Subcutaneous abdominal adipose tissue (tissue), 5 donors: ENCODE measurements at regions not wholly inside any gene's neighbourhood (a gene's known extent, or its start where the extent isn't known, plus 50 kb on each side); places are given as distances from the start of the nearest gene placed in this dataset.
A peak's percentile ranks its signal among the peaks of the same experiment; 100 is the strongest.
"Not testable (repeated sequence)": the region's sequence is repeated elsewhere in the genome, so short reads cannot be mapped to it uniquely, and the experiment has no call there.

ENCODE experiments used
- H3K27ac ChIP-seq: one replicate; pipeline ENCODE4 v1.7.0; 2013; ENCODE audit warnings: low read depth, mild to moderate bottlenecking, inconsistent platforms, low read length, moderate library complexity
- H3K27me3 ChIP-seq, 5 donors: one replicate each; pipeline ENCODE4 v1.7.0; 2013; ENCODE audit warnings: low read length in 5 of 5, inconsistent platforms in 1 of 5; ENCODE audit not compliant: control insufficient read depth in 5 of 5, insufficient read depth in 4 of 5
- H3K36me3 ChIP-seq, 5 donors: one replicate each; pipeline ENCODE4 v1.7.0; 2013; ENCODE audit warnings: low read length in 5 of 5; ENCODE audit not compliant: control insufficient read depth in 5 of 5, insufficient read depth in 5 of 5
- H3K4me1 ChIP-seq, 5 donors: one replicate each; pipeline ENCODE4 v1.7.0; 2013; ENCODE audit warnings: low read length in 5 of 5, mild to moderate bottlenecking in 3 of 5, moderate library complexity in 1 of 5; ENCODE audit not compliant: control insufficient read depth in 5 of 5, insufficient read depth in 5 of 5
- H3K4me3 ChIP-seq, 5 donors: one replicate each; pipeline ENCODE4 v1.7.0; 2013; ENCODE audit warnings: low read length in 5 of 5, low read depth in 1 of 5
- H3K9ac ChIP-seq, 5 donors: one replicate each; pipeline ENCODE4 v1.7.0; 2013; ENCODE audit warnings: low read length in 5 of 5, mild to moderate bottlenecking in 4 of 5, moderate library complexity in 3 of 5
- H3K9me3 ChIP-seq, 5 donors: one replicate each; pipeline ENCODE4 v1.7.0; 2013; ENCODE audit warnings: low read length in 5 of 5; ENCODE audit not compliant: control insufficient read depth in 5 of 5
- donor health status: healthy.
- donor health status: healthy.
- donor health status: healthy.
- donor health status: healthy.
- donor health status: healthy.

DNA sequence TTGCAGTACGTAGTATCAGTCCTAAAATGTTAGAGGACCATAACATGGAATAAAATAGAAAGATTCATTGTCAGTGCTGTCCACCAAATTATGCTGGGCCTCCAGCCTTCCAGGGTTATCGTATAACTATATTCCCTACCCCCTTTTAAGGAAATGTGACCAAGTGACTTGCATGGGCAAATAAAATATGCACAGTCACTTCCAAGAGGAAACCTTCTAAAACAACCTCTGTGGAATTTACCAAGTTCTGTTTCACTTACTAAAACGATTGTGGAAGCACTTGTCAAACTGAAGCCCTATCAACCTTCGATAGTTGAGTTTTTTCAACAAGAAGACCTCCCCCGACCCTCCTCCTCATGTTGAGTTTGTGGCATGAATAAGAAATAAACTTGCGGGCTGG, 345.4 kb upstream of the C16orf82 start:
- Histone ChIP-seq H3K36me3 (no peaks in the 10 kb centered on the region), H3K27me3 (peaks cover 0 to 7% (median 4%) of the 10 kb centered on the region in 5 donors), H3K4me3 (no peak overlapping the region), H3K9me3 (no peaks in the 10 kb centered on the region), H3K4me1 (no peaks in the 10 kb centered on the region), H3K27ac (no peak overlapping the region), H3K9ac (no peak overlapping the region)

DNA sequence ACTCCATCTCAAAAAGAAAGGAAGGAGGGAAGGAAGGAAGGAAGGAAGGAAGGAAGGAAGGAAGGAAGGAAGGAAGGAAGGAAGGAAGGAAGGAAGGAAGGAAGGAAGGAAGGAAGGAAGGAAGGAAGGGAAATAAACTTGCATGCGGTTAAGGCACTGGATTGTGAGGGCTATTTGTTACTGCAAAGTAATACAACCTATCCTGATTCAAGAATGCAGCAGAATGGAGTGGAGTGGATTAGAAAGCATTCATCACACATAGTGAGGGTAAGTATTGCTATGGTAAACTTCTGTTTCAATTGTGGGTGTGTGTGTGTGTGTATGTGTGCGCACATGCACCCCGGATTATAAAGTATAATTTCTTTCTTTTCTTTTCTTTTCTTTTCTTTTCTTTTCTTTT, 344.8 kb upstream of the C16orf82 start:
- not testable (repeated sequence) for H3K4me1 ChIP-seq, H3K9me3 ChIP-seq, H3K27me3 ChIP-seq, H3K27ac ChIP-seq, H3K4me3 ChIP-seq, H3K36me3 ChIP-seq, H3K9ac ChIP-seq

DNA sequence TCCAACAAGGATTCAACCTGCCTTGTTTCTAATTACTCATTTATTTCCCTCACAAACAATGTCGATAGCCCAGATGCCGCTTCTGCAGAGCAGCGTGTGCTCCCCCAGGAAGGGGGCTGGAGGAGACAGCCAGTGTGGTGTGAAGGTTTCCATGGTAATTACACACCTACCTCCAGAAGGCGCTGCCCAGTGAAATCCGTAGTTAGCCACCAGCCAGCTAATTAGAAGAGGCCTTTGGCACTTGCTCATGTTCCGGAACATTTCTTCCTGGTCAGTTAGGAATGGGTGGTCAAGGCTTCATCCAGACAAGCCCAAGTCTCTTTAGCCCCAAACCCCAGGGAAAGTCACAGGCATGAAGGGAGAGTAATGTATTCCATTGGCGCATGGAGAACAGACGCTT, 342.5 kb upstream of the C16orf82 start:
- peaks cover 0 to 7% (median 3%) of the 10 kb centered on the region in 5 donors for H3K27me3 ChIP-seq
- no peak overlapping the region for H3K27ac ChIP-seq
- no peak overlapping the region for H3K9ac ChIP-seq
- no peak overlapping the region for H3K4me3 ChIP-seq
- H3K36me3 ChIP-seq = no peaks in the 10 kb centered on the region
- peaks cover 0 to 8% (median 7%) of the 10 kb centered on the region in 5 donors for H3K4me1 ChIP-seq
- no peaks in the 10 kb centered on the region for H3K9me3 ChIP-seq

DNA sequence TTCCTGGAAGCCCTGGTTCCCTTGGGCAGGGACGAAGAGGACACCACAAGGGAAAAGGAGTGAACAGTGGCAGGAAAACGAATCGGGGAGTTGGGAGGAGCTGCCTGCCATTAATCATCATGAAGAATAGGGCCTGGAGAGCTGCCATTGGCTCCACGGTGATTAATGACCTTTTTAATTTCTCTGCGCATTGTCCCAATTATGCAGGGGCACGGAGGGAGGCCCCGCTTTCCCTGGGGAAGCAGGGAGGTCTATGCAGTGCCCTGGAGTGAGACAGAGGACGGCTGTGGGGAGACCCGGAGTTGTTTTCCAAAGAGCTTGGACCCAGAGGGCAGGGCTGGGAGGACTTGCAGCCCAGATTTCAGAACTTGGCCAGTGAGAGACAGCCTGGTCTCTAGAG, 338.9 kb upstream of the C16orf82 start:
- Histone ChIP-seq H3K4me3 (peak overlapping the region in 2 of 5 donors; percentile 6 to 39), H3K9me3 (no peaks in the 10 kb centered on the region), H3K36me3 (no peaks in the 10 kb centered on the region), H3K27ac (no peak overlapping the region), H3K9ac (no peak overlapping the region), H3K4me1 (peaks cover 2 to 8% (median 7%) of the 10 kb centered on the region in 5 donors), H3K27me3 (peaks cover 0 to 7% (median 2%) of the 10 kb centered on the region in 5 donors)

DNA sequence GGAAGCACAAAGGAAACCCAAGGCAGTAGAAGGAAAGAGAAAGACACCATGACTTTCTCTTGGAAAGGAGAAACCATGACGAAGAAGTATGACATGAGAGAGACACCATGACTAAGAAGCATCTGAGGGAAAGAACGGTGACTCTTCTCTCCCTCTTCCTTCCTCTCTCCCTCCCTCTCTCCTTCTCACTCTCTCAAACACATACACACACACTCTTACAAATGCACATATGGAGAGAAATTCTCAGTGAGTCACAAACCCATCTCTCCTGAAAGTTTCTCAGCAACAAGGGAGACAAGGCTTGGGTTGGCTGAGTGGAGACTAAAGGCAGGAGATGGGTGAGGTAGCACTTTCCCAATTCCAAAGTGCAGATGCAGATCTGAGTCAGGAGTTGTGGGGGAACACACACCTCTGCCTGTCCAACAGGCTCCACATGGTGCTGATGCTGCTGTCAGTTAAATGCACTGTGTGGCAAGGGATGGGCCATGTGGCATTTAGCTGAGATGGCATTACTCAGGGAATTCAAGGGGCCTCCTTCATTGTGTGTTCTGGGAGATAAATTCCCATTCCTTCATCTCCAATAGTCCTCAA, 336.7 kb upstream of the C16orf82 start:
- Histone ChIP-seq H3K9me3 (no peaks in the 10 kb centered on the region), H3K27me3 (peaks cover 0 to 2% (median 0%) of the 10 kb centered on the region in 5 donors)

DNA sequence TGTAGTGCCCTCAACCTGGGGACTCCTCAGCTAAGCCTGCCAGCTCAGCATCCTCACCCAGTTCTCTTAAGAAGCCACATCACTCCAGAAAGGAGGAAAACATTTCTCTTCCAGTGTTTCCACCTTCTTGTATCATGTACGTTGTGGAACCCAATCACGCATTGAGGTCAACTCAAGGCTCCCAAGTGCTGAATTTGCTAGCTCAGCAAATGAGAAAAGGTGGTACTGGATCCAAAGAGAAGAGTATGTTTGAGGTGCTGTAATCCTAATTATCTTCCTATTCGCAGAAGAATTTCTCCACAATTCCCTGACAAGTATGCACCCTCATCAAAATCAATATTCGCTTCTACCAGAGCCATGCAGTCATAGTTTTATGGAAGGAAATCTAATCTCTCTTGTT, 335.0 kb upstream of the C16orf82 start:
- H3K27me3 ChIP-seq = peaks cover 0 to 4% (median 0%) of the 10 kb centered on the region in 5 donors
- H3K9ac ChIP-seq = no peak overlapping the region
- H3K9me3 ChIP-seq = no peaks in the 10 kb centered on the region
- H3K36me3 ChIP-seq = no peaks in the 10 kb centered on the region
- H3K27ac ChIP-seq = no peak overlapping the region
- peaks cover 2 to 8% (median 7%) of the 10 kb centered on the region in 5 donors for H3K4me1 ChIP-seq
- no peak overlapping the region for H3K4me3 ChIP-seq

More for the DNA sequence above, 336.7 kb upstream of the C16orf82 start:
- Histone ChIP-seq H3K9ac (no peak overlapping the region), H3K4me3 (no peak overlapping the region), H3K36me3 (no peaks in the 10 kb centered on the region), H3K4me1 (peaks cover 2 to 8% (median 7%) of the 10 kb centered on the region in 5 donors), H3K27ac (no peak overlapping the region)

DNA sequence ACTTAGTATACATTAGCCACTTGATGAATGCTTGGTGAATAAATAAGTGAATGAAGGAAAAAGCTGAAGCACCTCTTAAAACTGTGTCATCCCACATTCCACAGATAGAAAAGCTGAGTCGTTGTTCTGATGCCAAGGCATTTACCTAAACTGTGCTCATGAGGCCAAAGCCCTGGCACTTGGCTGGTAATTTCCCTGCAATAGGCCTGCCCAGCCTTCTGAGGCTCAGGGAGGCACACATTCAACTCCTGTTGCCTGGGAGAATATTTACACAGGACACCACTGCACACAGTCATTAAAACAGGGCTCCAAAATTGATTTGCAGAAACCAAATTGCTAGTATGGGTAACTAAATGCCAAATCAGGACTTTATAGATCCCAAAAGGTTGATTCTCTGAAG, 333.0 kb upstream of the C16orf82 start:
- Histone ChIP-seq H3K9me3 (no peaks in the 10 kb centered on the region), H3K9ac (no peak overlapping the region), H3K4me1 (peaks cover 0 to 2% (median 0%) of the 10 kb centered on the region in 5 donors), H3K4me3 (no peak overlapping the region), H3K27me3 (peaks cover 0 to 4% (median 0%) of the 10 kb centered on the region in 5 donors), H3K27ac (no peak overlapping the region), H3K36me3 (no peaks in the 10 kb centered on the region)

DNA sequence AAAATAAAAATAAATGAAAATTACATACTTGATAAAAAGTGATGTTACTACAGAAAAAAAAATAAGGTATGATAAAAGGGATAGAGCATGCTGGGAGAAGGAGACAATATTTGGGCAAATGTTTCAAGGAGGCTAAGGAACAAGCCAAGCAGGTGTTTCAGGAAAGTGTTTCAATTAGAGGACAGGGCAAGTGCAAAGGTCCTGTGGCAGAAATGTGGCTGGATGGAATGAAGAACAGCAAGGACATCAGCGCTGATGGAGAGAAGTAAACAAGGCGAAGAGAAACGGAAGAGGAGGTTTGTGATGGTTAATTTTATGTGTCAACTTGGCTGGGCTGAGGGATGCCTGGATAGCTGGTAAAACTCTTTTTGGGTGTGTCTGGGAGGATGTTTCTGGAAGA, 331.2 kb upstream of the C16orf82 start:
- H3K4me1 ChIP-seq = peaks cover 0 to 2% (median 0%) of the 10 kb centered on the region in 5 donors
- no peaks in the 10 kb centered on the region for H3K36me3 ChIP-seq
- no peak overlapping the region for H3K4me3 ChIP-seq
- no peak overlapping the region for H3K27ac ChIP-seq
- no peaks in the 10 kb centered on the region for H3K9me3 ChIP-seq
- no peak overlapping the region for H3K9ac ChIP-seq
- peaks cover 0 to 5% (median 0%) of the 10 kb centered on the region in 5 donors for H3K27me3 ChIP-seq

DNA sequence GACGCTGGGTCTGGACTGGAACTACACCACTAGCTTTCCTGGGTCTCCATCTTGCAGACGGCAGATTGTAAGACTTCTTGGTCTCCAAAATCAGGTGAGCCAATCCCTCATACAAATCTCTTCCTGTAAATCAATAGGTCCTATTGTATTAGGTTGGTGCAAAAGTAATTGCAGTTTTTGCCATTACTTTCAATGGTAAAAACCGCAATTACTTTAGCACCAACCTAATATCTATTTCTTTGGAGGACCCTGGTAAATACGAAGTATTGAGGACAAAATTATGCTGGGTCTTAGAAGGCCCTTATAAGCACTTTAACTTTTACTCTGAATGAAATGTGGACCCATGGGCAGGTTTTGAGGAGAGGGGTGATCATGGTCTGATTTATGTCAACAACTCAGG, 330.6 kb upstream of the C16orf82 start:
- Histone ChIP-seq H3K36me3 (no peaks in the 10 kb centered on the region), H3K27me3 (peaks cover 0 to 7% (median 0%) of the 10 kb centered on the region in 5 donors), H3K4me1 (peaks cover 0 to 2% (median 0%) of the 10 kb centered on the region in 5 donors), H3K9ac (no peak overlapping the region), H3K9me3 (no peaks in the 10 kb centered on the region), H3K27ac (no peak overlapping the region), H3K4me3 (no peak overlapping the region)

DNA sequence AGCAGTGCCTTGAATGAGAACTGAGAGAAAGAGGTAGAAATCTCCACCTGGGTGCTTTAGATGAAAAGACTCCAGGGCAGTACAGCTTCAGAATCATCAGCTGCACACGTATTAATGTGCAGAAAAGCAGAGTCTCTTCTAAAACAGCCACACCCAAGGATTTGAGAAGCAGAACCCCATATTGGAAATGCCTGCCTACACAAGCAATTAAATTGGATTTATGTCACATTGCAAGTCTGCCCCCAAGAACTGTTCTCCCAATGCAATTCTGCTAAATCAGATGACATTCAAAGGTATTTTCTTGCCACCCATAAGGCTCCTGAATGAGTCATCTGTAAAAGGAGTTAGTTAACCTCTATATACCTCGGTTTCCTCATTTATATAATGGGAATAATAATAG, 326.0 kb upstream of the C16orf82 start:
- Histone ChIP-seq H3K4me1 (peaks cover 0 to 16% (median 0%) of the 10 kb centered on the region in 5 donors), H3K9ac (no peak overlapping the region), H3K36me3 (no peaks in the 10 kb centered on the region), H3K27me3 (peaks cover 0 to 7% (median 0%) of the 10 kb centered on the region in 5 donors), H3K4me3 (no peak overlapping the region), H3K9me3 (no peaks in the 10 kb centered on the region), H3K27ac (no peak overlapping the region)
